ENCODE measurements at regions not wholly inside any gene's neighbourhood (a gene's known extent, or its start where the extent isn't known, plus 50 kb on each side); places are given as distances from the start of the nearest gene placed in this dataset.
"Not testable (repeated sequence)": the region's sequence is repeated elsewhere in the genome, so short reads cannot be mapped to it uniquely, and the experiment has no call there.

DNA sequence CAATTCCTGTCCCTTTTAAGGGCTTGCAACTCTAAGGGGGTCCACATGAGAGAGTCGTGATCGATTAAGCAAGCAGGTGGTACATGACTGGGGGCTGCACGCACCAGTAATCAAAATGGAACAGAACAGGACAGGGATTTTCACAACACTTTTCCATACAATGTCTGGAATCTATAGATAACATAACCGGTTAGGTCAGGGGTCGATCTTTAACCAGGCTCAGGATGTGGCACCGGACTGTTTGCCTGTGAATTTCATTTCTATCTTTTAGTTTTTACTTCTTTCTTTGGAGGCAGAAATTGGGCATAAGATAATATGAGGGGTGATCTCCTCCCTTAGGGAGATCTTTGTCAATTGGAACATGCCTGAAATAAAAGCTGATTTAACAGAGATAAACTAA, 370.1 kb downstream of the IPMK start:
- intact Hi-C loops (cut with DNase I) = no loop called here
- DNase-seq (ENCODE audit: low spot score) = no peak

DNA sequence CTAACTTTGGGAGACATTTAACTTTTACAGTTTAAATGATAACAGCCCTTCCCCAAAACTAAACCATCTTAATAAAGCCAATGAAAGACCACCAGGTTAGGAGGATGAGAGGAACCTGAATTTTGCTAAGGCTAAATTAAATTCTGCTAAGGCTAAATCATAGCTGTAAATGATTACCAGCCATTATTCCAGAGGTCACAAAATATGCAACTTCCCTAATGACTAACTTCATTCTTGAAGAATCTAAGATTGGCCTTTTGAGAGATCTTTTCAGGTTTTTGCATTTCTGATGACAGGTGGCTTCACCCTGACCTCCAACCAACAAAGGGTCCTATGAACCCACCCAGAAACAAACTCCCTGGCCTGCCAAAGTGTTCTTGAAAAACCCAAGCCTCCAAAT, 373.3 kb downstream of the IPMK start:
- intact Hi-C loops (cut with DNase I) = no loop called here
- DNase-seq (ENCODE audit: low spot score) = no peak

- intact Hi-C loops (cut with DNase I) = no loop called here
- DNase-seq (ENCODE audit: low spot score) = no peak
Measured at GRCh38 chr10:57891201-57892006, 376.3 kb downstream of the IPMK start.

GRCh38 chr10:57890691-57891090, 377.0 kb downstream of the IPMK start:
- intact Hi-C loops (cut with DNase I) = no loop called here
- DNase-seq (ENCODE audit: low spot score) = no peak

GRCh38 chr10:57885618-57885968, 382.1 kb downstream of the IPMK start:
- intact Hi-C loops (cut with DNase I); DNase-seq (ENCODE audit: low spot score): not testable (repeated sequence)

DNA sequence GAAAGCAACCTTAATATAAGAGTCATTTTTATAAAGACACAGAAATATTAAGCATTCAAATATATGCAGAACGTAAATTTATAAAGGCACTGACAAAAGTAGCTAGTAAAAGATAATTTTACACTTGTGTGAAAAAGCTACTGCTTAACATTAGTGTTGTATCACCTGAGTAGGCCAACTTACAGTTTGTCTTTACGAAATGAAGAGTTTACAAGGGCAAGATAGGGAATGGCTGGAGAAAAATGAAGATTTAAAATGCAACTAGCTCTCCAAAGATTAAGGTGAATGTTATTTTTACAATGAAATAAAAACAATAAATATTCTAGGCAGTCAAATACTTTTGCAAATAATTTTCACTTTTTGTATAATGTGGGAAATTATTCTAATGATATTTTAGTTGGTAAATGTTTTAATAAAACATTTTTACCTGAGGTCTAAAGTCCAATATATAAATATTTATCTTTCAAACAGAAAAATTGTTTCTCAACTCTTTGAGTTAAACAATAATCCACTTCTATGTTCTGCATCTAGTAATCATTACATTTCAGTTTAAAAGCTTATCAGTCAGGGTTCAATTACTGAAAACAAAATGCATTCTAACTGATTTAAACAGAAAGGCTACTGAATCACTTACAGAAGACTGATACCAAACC, 382.6 kb downstream of the IPMK start:
- intact Hi-C loops (cut with DNase I) = no loop called here
- no peak for DNase-seq (ENCODE audit: low spot score)

- intact Hi-C loops (cut with DNase I) = no loop called here
- no peak for DNase-seq (ENCODE audit: low spot score)
Measured at GRCh38 chr10:57884407-57884806, 383.3 kb downstream of the IPMK start.

DNA sequence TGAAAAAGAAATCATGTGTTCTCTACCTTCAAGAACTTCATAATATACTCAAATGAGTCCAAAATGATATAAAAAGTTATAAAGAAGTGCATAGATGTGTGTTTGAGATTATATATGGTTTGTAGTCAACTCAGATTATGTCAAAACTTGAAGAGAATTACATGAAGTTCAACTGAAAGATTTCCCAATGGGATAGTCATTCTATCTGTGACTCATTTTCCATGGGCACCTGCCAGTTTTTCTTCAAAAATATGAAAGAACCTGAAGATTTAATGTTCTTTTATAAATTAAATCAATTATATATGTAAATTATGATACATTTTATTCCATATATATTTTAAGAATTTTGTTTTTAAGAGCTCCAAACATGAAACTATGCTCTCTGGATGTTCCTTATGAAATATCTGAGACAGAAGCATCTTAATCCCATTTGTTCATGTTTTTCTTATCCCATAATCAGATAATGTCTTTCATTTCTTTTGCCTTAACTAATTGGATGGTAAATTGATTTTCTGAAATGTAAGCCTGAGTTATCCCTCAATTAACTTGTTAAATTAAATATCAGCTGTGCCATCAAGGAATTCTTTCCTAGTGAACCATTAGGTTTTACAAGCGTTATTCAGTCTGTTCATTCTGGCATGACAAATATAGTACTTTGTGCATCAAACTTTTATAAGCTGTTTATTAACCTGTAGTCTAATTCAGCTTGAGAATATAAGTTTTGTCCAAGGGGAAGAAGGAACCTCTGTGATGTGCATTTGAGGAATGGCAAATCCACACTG, 387.1 kb downstream of the IPMK start:
- no peak for DNase-seq (ENCODE audit: low spot score)
- intact Hi-C loops (cut with DNase I) = no loop called here

DNA sequence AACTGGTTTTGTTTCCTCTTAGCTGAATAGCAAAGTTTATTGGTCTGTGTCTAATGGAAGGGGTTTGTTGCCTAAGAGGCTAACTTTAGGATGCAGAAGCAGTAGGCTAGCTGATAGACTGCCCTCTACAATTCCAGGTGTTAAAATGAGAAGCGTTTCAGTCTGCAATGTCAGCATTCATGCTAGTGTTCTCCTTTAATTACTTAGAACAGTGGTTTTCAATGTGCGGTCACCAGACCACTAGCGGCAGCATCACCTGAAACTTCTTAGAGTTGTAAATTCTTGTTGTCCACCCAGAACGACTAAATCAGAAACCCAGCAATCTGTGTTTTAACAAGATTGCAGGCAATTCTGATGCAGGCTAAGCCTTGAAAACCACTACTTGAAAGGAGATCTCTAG, 392.9 kb downstream of the IPMK start:
- DNase-seq (ENCODE audit: low spot score) = no peak
- intact Hi-C loops (cut with DNase I) = no loop called here

DNA sequence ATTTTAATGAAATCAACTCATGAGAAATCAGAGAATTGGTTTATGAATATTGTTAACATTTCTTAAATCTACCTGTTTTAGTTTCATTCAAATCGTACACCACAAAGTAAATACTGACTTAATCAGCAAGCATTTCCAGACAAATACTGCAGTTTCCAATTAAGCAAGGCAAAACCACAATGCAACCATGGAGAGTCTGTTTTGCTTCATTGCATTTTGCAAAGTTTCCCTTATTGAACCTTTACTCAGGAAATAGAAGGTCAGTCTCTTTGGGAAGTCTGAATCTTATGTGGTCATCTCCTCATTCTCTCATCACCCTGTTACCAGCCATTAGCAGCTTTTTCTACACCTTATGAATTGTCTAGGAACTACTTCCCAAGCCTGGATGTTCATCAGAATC, 400.5 kb downstream of the IPMK start:
- intact Hi-C loops (cut with DNase I) = no loop called here
- no peak for DNase-seq (ENCODE audit: low spot score)

DNA sequence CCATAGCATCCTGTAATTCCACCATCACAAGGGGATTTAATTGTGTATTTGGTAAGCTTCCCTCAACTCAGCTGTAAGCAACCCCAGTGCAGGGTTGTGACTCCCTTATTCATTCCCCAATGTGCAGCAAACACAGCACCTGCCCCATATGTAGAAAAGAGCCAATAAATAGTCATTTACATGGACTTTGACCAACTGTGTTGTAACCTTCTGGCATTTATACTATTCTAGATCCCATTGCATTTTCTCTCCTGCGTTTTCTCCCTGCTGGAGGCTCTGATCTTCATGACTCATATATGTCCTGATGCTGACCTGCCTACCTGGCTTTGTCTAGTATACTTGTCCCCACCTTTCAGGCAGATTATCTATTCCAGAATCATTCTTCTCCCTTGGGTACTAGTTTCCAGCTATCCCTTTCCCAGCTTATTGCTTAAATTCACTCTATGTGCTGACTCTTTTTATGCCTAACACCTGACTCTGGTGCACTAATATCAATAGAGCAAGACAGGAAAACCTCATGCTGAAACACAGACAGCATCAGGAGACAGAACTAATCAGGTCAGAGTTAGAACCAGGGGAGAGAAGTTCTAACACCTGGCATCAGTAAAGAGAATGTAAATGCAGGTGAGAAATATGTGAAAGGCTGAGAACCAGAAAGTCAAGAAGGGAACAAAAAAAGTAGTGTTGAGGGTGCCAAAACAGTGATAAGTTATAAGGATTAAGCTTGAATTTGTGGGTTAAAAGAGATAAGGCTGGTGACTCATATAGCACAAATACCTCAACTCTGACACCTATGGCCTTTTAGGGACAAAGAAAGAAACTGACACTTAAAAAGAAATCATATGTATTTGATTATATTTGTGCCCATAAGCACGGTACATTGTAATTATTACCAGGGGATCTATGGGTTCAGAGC, 402.7 kb downstream of the IPMK start:
- DNase-seq (ENCODE audit: low spot score) = no peak
- intact Hi-C loops (cut with DNase I) = no loop called here

DNA sequence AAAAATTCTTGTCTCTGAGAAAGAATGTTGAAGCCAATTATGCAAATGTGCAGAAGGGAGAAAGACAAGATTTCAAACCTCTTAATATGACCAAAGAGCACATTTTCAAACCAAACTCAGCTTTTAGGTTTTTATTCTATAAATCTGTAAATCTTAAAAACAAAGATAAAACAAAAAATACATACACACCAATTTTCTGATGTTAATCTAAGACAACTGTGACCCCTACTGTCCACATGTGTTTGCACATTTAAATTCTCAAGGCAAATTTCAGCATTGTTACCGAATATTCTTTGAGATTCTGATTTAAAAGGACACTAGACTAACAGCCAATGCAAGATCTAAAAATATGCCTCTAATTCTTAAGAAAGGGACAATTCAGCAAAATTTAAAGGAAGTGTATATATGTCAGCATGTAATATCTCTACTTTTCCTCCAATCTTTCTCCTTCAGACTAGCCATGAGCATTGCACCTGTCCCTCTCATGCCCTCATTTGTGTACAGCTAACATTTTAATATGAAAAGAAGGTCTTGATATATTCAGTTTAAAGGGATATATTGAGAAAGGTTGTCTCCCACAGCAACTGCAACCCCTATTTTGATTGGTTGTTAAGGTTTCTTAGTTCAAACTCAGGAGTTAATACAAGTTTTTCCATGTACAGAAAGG, 417.9 kb downstream of the IPMK start:
- intact Hi-C loops (cut with DNase I) = no loop called here
- no peak for DNase-seq (ENCODE audit: low spot score)

DNA sequence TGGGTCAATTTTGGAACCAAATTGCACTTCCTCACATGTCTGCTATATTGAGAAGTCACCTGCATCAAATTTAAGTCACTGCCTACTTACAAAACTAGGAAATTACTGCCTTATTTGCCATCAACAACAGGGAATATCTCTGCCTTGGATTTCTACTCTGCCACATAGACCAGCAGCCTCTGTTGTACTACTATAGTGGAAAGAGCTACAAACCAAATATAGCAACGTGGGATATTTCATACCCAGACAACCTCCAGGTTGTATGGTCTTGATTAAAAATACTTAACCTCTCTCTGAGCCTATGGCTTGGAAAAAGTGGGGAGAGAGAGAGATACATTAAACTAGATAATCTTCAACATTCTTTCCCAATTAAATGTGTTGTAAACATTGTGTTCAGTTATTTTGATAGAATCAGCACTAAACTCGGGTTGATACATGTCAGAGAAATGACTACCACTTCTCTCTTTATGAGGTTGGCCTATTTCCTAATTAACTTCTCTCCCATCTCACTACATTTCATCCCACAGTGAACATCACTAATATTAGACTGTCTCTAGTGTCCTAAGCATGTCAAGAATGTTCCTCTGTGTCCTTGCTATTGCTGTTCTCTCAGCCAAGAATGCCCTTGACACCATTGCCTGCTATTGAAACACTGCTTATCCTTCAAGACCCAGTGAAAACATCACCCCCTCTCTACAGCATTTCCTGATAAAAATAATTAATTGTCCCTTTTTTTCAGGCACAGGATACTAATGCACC, 421.2 kb downstream of the IPMK start:
- intact Hi-C loops (cut with DNase I) = no loop called here
- no peak for DNase-seq (ENCODE audit: low spot score)

DNA sequence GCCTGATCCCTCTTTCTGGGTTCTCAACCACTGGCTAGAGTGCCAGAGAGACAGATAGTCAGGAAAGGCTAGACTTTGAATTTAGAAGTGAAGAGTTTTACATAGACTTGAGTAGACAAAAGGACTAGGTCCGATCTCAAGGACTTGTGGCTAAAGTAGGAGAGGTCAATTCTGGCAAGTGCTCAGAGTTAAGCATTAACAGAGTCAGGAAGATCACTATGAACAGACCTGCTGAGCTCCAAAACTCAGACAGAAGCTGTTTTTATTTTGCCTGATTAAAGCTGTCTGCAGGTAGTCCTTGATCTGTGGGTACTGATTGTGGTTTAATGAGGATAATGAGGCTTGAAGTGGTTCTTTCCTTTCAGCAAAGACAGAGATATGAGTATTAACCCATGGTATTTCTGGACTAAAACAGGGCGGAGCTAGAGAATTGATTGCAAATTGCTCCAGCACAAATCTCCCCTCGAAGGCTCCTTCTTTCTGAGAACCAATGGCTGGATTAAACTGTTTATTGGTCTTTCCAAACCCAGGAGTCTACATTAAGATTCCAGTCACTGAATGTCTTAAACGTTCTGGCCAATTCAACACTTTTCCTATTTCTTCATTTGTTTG, 423.2 kb downstream of the IPMK start:
- intact Hi-C loops (cut with DNase I) = no loop called here
- DNase-seq (ENCODE audit: low spot score) = no peak

DNA sequence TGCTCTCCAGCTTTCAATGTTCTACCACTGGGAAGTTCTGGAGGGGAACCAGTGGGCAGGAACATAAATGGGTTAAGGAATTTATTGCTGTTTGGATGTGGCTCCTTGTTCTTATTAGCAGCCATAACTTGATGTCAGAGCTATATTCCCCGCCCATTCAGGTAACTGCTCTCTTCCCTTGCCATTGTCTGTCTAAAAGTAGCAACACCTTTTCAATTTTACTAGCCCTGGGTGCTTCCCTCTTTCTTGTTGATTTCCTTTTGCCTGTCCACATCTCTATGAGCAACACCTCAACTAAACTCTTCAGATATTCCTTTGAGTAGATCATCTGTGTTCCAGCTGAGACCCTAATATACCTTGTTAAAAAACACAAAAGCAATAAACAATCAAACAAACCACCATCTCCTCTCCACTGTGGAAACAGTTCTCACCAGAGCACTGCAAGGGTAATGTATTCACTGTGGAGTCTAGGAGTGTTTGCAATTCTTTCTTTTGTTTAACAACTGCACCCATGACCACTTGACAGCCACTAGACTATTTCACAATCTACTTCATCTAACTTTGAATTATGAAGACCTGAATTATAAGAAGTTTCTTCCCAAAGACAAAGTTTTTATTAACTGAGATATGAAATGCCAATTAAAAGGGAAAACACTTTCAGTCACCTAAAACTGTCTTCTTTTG, 436.7 kb downstream of the IPMK start:
- DNase-seq (ENCODE audit: low spot score) = no peak
- intact Hi-C loops (cut with DNase I) = no loop called here

GRCh38 chr10:57825015-57825414, 442.7 kb downstream of the IPMK start:
- intact Hi-C loops (cut with DNase I) = no loop called here
- DNase-seq (ENCODE audit: low spot score) = no peak

- intact Hi-C loops (cut with DNase I) = no loop called here
- no peak for DNase-seq (ENCODE audit: low spot score)
Measured at GRCh38 chr10:57823398-57823797, 444.3 kb downstream of the IPMK start.
